ENCODE measurements at regions not wholly inside any gene's neighbourhood (a gene's known extent, or its start where the extent isn't known, plus 50 kb on each side); places are given as distances from the start of the nearest gene placed in this dataset.

- Histone ChIP-seq H3K36me3 (no peaks in the 10 kb centered on the region), H3K4me2 (no peak overlapping the region), H3K27ac (no peak overlapping the region), H3K4me1 (no peaks in the 10 kb centered on the region), H3F3A (ENCODE audit: low read depth) (no peaks in the 10 kb centered on the region), H4K20me1 (ENCODE audit: low read depth) (no peaks in the 10 kb centered on the region), H3K9me3 (ENCODE audit: low read depth) (no peaks in the 10 kb centered on the region), H3K9ac (no peak overlapping the region), H3K79me2 (ENCODE audit: low read depth) (no peaks in the 10 kb centered on the region), H3K4me3 (no peak overlapping the region), H2AFZ (replicated peaks) (no peak overlapping the region), H3K27me3 (no peaks in the 10 kb centered on the region)
- H3K4me1 Mint-ChIP-seq, result no peaks in the 10 kb centered on the region
- H3K9me3 Mint-ChIP-seq, result peaks cover 15% of the 10 kb centered on the region
- no peak overlapping the region for H3K4me3 Mint-ChIP-seq
- no peak for TF ChIP-seq CTCF (IDR thresholded peaks at IDR 0.05)
- TF ChIP-seq EZH2phosphoT487 (IDR thresholded peaks at IDR 0.05), result no peak
- TF ChIP-seq EZH2 (IDR thresholded peaks at IDR 0.05), result no peak
- H3K36me3 Mint-ChIP-seq, result peaks cover 1% of the 10 kb centered on the region
- H3K27me3 Mint-ChIP-seq (ENCODE audit: insufficient read depth, low read depth), result peaks cover 2% of the 10 kb centered on the region
- no peak overlapping the region for H3K27ac Mint-ChIP-seq
- DNase-seq (ENCODE audit: low spot score), result no peak
These were observed 226.8 kb downstream of the NMUR2 start for GRCh38 chr5:152178350-152178699.

GRCh38 chr5:152177626-152178349 lies 227.3 kb downstream of the NMUR2 start:
- DNase-seq (ENCODE audit: low spot score), result no peak
- Histone ChIP-seq H3K9ac (no peak overlapping the region), H3F3A (ENCODE audit: low read depth) (no peaks in the 10 kb centered on the region), H3K4me3 (no peak overlapping the region), H3K4me1 (no peaks in the 10 kb centered on the region), H3K36me3 (no peaks in the 10 kb centered on the region), H2AFZ (replicated peaks) (no peak overlapping the region), H3K79me2 (ENCODE audit: low read depth) (no peaks in the 10 kb centered on the region), H3K27me3 (no peaks in the 10 kb centered on the region), H4K20me1 (ENCODE audit: low read depth) (no peaks in the 10 kb centered on the region), H3K9me3 (ENCODE audit: low read depth) (no peaks in the 10 kb centered on the region), H3K27ac (no peak overlapping the region), H3K4me2 (no peak overlapping the region)
- peaks cover 15% of the 10 kb centered on the region for H3K9me3 Mint-ChIP-seq
- H3K27me3 Mint-ChIP-seq (ENCODE audit: insufficient read depth, low read depth), result peaks cover 2% of the 10 kb centered on the region
- peaks cover 1% of the 10 kb centered on the region for H3K36me3 Mint-ChIP-seq
- no peak overlapping the region for H3K4me3 Mint-ChIP-seq
- H3K27ac Mint-ChIP-seq, result no peak overlapping the region
- TF ChIP-seq EZH2phosphoT487 (IDR thresholded peaks at IDR 0.05), result no peak
- no peak for TF ChIP-seq CTCF (IDR thresholded peaks at IDR 0.05)
- no peak for TF ChIP-seq EZH2 (IDR thresholded peaks at IDR 0.05)
- no peaks in the 10 kb centered on the region for H3K4me1 Mint-ChIP-seq

- Histone ChIP-seq H3K27ac (no peak overlapping the region), H3K27me3 (no peaks in the 10 kb centered on the region), H4K20me1 (ENCODE audit: low read depth) (no peaks in the 10 kb centered on the region), H3K4me3 (no peak overlapping the region), H3K36me3 (no peaks in the 10 kb centered on the region), H3K79me2 (ENCODE audit: low read depth) (no peaks in the 10 kb centered on the region), H3K9ac (no peak overlapping the region), H3K4me2 (no peak overlapping the region), H3K4me1 (no peaks in the 10 kb centered on the region), H3F3A (ENCODE audit: low read depth) (no peaks in the 10 kb centered on the region), H3K9me3 (ENCODE audit: low read depth) (no peaks in the 10 kb centered on the region), H2AFZ (replicated peaks) (no peak overlapping the region)
- H3K4me1 Mint-ChIP-seq, result no peaks in the 10 kb centered on the region
- H3K27me3 Mint-ChIP-seq (ENCODE audit: insufficient read depth, low read depth), result no peaks in the 10 kb centered on the region
- TF ChIP-seq CTCF (IDR thresholded peaks at IDR 0.05) (no peak), EZH2phosphoT487 (IDR thresholded peaks at IDR 0.05) (no peak), EZH2 (IDR thresholded peaks at IDR 0.05) (no peak)
- no peaks in the 10 kb centered on the region for H3K9me3 Mint-ChIP-seq
- H3K36me3 Mint-ChIP-seq, result no peaks in the 10 kb centered on the region
- no peak overlapping the region for H3K27ac Mint-ChIP-seq
- DNase-seq (ENCODE audit: low spot score), result no peak
- H3K4me3 Mint-ChIP-seq, result no peak overlapping the region
These were observed 233.2 kb downstream of the NMUR2 start for GRCh38 chr5:152171888-152172287.
